MM.1S (cell line): ENCODE measurements at regions not wholly inside any gene's neighbourhood (a gene's known extent, or its start where the extent isn't known, plus 50 kb on each side); places are given as distances from the start of the nearest gene placed in this dataset.

ENCODE experiments used
- CTCF ChIP-seq: fragments of 300-600 bp; sonication (generic); IDR thresholded peaks from 2 replicates; pipeline ENCODE4 v1.5.1; 2016; ENCODE audit warnings: antibody characterized with exemption, low read length, mixed read lengths
- EZH2 ChIP-seq: fragments of 300-600 bp; sonication (generic); optimal IDR thresholded peaks from 2 replicates; pipeline ENCODE3; 2017; ENCODE audit warnings: low read depth, mild to moderate bottlenecking, antibody characterized with exemption, low read length, mixed read lengths
- EZH2phosphoT487 ChIP-seq: fragments of 300-600 bp; sonication (generic); IDR thresholded peaks from 2 replicates; pipeline ENCODE4 v1.6.1; 2018; ENCODE audit warnings: antibody characterized with exemption, low read length

GRCh38 chr14:71618047-71618446, 314.2 kb upstream of the RGS6 start:
- TF ChIP-seq CTCF (no peak), EZH2phosphoT487 (no peak), EZH2 (no peak)
